ENCODE measurements at regions not wholly inside any gene's neighbourhood (a gene's known extent, or its start where the extent isn't known, plus 50 kb on each side); places are given as distances from the start of the nearest gene placed in this dataset.

DNA sequence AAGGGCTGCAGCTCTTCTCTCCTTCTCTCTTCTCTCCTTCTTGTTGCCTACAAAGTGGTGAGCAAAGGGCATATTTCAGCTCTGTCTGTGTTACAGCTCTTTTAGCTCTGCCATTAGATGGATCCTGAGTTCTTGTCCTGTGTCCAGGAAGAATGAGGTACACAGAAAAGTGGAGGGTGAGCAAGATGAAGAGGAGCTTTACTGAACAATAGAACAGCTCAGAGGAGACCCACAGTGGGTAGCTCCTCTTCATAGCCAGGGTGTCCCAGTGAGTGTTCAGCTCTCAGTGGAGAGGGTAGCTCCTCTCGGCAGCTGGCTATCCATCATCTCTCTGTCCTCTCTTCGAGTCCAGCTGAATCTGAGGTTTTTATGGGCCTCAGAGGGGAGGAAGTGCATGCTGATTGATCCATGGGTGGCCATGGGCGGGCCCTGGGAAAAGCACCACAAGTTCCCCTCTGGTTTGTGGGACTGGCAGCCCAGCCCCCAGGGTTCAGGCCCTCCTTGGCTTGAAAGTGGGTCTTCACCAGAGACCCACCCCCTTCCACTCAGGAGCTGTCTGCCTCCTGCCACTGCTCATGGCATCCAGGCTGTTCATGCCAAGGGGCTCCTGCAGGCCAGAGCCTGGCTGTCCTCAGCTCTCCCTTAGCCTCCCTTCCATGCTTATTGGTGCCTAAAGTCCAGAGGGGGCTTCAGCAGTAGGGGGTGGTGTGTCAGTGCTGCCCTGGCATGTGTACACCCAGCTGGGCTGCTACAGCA is 109.1 kb upstream of the FAM180A start:
- no TSS peak for BruUV-seq (replicated peaks)
- Histone ChIP-seq H3K79me2 (ENCODE audit: control insufficient read depth, insufficient read depth, low read length) (no peaks in the 10 kb centered on the region), H3K4me2 (ENCODE audit: insufficient read depth, low read length) (no peak overlapping the region), H2AFZ (ENCODE audit: low read depth, low read length) (no peak overlapping the region), H3K27ac (ENCODE audit: insufficient read depth, low read depth, low read length) (no peak overlapping the region), H3K36me3 (ENCODE audit: control insufficient read depth in 2 of 2, extremely low read depth in 1 of 2, insufficient read depth in 2 of 2, low read length in 2 of 2) (no peaks in the 10 kb centered on the region), H3K27me3 (ENCODE audit: control insufficient read depth in 2 of 2, insufficient read depth in 2 of 2, low read length in 2 of 2) (no peaks in the 10 kb centered on the region), H3K9me3 (replicated peaks; ENCODE audit: control insufficient read depth, insufficient read depth, low read length) (no peaks in the 10 kb centered on the region), H3K4me3 (replicated peaks in 1 of 3; ENCODE audit: insufficient read depth in 1 of 3, low read depth in 1 of 3, low read length in 3 of 3) (no peak overlapping the region), H3K9me1 (replicated peaks; ENCODE audit: control insufficient read depth, extremely low read depth, insufficient read depth, low read length) (no peaks in the 10 kb centered on the region), H3K9ac (replicated peaks; ENCODE audit: extremely low read depth, insufficient read depth, low read length) (no peak overlapping the region), H3K4me1 (ENCODE audit: control insufficient read depth, extremely low read depth, insufficient read depth, low read length) (no peaks in the 10 kb centered on the region), H4K20me1 (replicated peaks; ENCODE audit: control insufficient read depth, extremely low read depth, insufficient read depth, low read length) (no peaks in the 10 kb centered on the region)
- dilution Hi-C loops (cut with MboI; ENCODE audit: extremely low pct_ligation_motif_present, low sequenced_read_pairs) (no loop called here), intact Hi-C loops (cut with micrococcal nuclease) (no loop called here)
- ChIA-PET POLR2A (no interaction called here), CTCF (interaction anchor here (1.3 kb wide), 1 partner anchor 151 kb away, joined by 4 read pairs; no protein-coding TSS in a partner anchor)
- TF ChIP-seq FOS (IDR thresholded peaks at IDR 0.05; ENCODE audit: borderline replicate concordance, insufficient read depth, low read length) (no peak), GATA2 (IDR thresholded peaks at IDR 0.05; ENCODE audit: insufficient read depth, insufficient read length, low read depth, low read length) (no peak), MYC (IDR thresholded peaks at IDR 0.05; ENCODE audit: low read depth, low read length) (no peak), POLR2A (IDR thresholded peaks at IDR 0.05; ENCODE audit: low read depth, low read length) (no peak), JUN (IDR thresholded peaks at IDR 0.05; ENCODE audit: borderline replicate concordance, insufficient read depth, insufficient read length, low read depth) (no peak), MAX (IDR thresholded peaks at IDR 0.05; ENCODE audit: insufficient read depth, insufficient read length) (no peak), POLR2AphosphoS5 (IDR thresholded peaks at IDR 0.05; ENCODE audit: insufficient read depth, low read depth, low read length) (no peak), EZH2 (IDR thresholded peaks at IDR 0.05; ENCODE audit: borderline replicate concordance, low read depth, low read length, severe bottlenecking) (no peak)
- TF ChIP-seq, protein P1, sequence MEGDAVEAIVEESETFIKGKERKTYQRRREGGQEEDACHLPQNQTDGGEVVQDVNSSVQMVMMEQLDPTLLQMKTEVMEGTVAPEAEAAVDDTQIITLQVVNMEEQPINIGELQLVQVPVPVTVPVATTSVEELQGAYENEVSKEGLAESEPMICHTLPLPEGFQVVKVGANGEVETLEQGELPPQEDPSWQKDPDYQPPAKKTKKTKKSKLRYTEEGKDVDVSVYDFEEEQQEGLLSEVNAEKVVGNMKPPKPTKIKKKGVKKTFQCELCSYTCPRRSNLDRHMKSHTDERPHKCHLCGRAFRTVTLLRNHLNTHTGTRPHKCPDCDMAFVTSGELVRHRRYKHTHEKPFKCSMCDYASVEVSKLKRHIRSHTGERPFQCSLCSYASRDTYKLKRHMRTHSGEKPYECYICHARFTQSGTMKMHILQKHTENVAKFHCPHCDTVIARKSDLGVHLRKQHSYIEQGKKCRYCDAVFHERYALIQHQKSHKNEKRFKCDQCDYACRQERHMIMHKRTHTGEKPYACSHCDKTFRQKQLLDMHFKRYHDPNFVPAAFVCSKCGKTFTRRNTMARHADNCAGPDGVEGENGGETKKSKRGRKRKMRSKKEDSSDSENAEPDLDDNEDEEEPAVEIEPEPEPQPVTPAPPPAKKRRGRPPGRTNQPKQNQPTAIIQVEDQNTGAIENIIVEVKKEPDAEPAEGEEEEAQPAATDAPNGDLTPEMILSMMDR (IDR thresholded peaks at IDR 0.05; ENCODE audit: extremely low read depth in 1 of 2, insufficient read depth in 1 of 2, low read depth in 1 of 2, low read length in 2 of 2): no peak
- DNase-seq (ENCODE audit: low read depth, low spot score) (no peak), FAIRE-seq (no peak)
